Parathyroid adenoma (tissue), 2 donors: ENCODE measurements at regions not wholly inside any gene's neighbourhood (a gene's known extent, or its start where the extent isn't known, plus 50 kb on each side); places are given as distances from the start of the nearest gene placed in this dataset.

Experiments used
- H2AFZ ChIP-seq: fragments of 300-600 bp; sonication (generic); one replicate; pipeline ENCODE4 v1.7.0; 2017; ENCODE audit warnings: antibody characterized with exemption, mild to moderate bottlenecking
- H3K27ac ChIP-seq: fragments of 300-600 bp; sonication (generic); one replicate; pipeline ENCODE4 v1.7.0; 2017
- H3K27me3 ChIP-seq: fragments of 300-600 bp; sonication (generic); one replicate; pipeline ENCODE4 v1.7.0; 2017; ENCODE audit warnings: low read length; ENCODE audit not compliant: control insufficient read depth, insufficient read depth
- H3K36me3 ChIP-seq: fragments of 300-600 bp; sonication (generic); one replicate; pipeline ENCODE4 v1.7.0; 2017; ENCODE audit warnings: low read length; ENCODE audit not compliant: control insufficient read depth, insufficient read depth
- H3K4me1 ChIP-seq: fragments of 300-600 bp; sonication (generic); one replicate; pipeline ENCODE4 v1.7.0; 2017; ENCODE audit warnings: control low read depth
- H3K4me2 ChIP-seq: fragments of 300-600 bp; sonication (generic); one replicate; pipeline ENCODE4 v1.7.0; 2017; ENCODE audit warnings: low read length
- H3K4me3 ChIP-seq: fragments of 300-600 bp; sonication (generic); one replicate; pipeline ENCODE4 v1.7.0; 2017; ENCODE audit warnings: low read depth, low read length
- H3K79me2 ChIP-seq: fragments of 300-600 bp; sonication (generic); one replicate; pipeline ENCODE4 v1.7.0; 2017; ENCODE audit warnings: control low read depth
- H3K9ac ChIP-seq: fragments of 300-600 bp; sonication (generic); one replicate; pipeline ENCODE4 v1.7.0; 2017; ENCODE audit warnings: mild to moderate bottlenecking
- H3K9me3 ChIP-seq: fragments of 300-600 bp; sonication (generic); one replicate; pipeline ENCODE4 v1.7.0; 2017; ENCODE audit warnings: low read length; ENCODE audit not compliant: control insufficient read depth
- CTCF ChIP-seq: fragments of 300-600 bp; sonication (generic); IDR thresholded peaks from one replicate; pipeline ENCODE4 v1.7.0; 2017; ENCODE audit warnings: antibody characterized with exemption, mild to moderate bottlenecking
- donor health status: primary hyperparathyroidism.

- Histone ChIP-seq H3K27me3 (no peaks in the 10 kb centered on the region), H3K27ac (no peak overlapping the region), H3K79me2 (no peaks in the 10 kb centered on the region), H3K9ac (no peak overlapping the region), H3K4me3 (no peak overlapping the region), H3K4me2 (no peak overlapping the region), H3K4me1 (no peaks in the 10 kb centered on the region), H3K36me3 (no peaks in the 10 kb centered on the region), H2AFZ (no peak overlapping the region), H3K9me3 (no peaks in the 10 kb centered on the region)
- no peak for TF ChIP-seq CTCF
Observed at GRCh38 chr5:154535535-154535934, 57.5 kb upstream of the HAND1 start.

DNA sequence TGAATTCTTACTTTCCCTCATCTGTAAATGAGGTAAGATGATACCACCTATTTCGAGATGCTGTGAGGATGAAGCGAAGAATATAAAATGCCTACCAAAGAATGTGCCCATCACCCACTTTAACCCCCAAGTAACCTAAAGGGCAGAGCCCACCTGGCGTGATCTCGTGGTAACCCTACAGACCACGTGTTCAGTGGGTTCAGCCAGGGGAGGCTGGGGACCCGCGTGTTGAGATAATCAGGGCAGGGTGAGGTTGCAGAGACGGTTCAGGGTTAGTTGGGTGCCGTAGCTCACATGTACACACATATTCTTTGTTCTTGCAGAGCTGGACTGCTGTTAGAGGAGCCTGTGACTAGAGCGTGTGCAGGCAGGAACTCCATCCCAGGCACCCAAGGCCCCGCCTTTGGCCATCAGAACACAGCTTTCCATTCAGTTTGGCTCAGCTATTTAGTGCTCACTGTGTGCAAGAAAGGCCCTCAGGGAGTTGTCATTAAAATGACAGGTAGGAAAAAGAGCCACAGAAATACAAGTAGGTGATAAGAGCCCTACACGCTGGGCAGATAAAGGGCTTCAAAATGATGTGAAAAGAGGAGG is 56.5 kb upstream of the HAND1 start:
- TF ChIP-seq CTCF, result no peak
- no peaks in the 10 kb centered on the region for H3K4me1 ChIP-seq
- no peaks in the 10 kb centered on the region for H3K27me3 ChIP-seq
- no peak overlapping the region for H2AFZ ChIP-seq
- no peak overlapping the region for H3K4me3 ChIP-seq
- no peaks in the 10 kb centered on the region for H3K36me3 ChIP-seq
- H3K9ac ChIP-seq, result no peak overlapping the region
- no peak overlapping the region for H3K27ac ChIP-seq
- no peaks in the 10 kb centered on the region for H3K79me2 ChIP-seq
- no peaks in the 10 kb centered on the region for H3K9me3 ChIP-seq
- H3K4me2 ChIP-seq, result no peak overlapping the region

- Histone ChIP-seq H3K9ac (no peak overlapping the region), H2AFZ (no peak overlapping the region), H3K4me1 (peaks cover 4% of the 10 kb centered on the region), H3K79me2 (no peaks in the 10 kb centered on the region), H3K27ac (no peak overlapping the region), H3K9me3 (no peaks in the 10 kb centered on the region), H3K27me3 (no peaks in the 10 kb centered on the region), H3K4me3 (no peak overlapping the region), H3K4me2 (no peak overlapping the region), H3K36me3 (no peaks in the 10 kb centered on the region)
- TF ChIP-seq CTCF, result no peak
Observed at GRCh38 chr5:154529282-154529681, 51.3 kb upstream of the HAND1 start.

- Histone ChIP-seq H3K27me3 (no peaks in the 10 kb centered on the region), H2AFZ (no peak overlapping the region), H3K9ac (no peak overlapping the region), H3K27ac (no peak overlapping the region), H3K4me3 (no peak overlapping the region), H3K9me3 (no peaks in the 10 kb centered on the region), H3K4me2 (no peak overlapping the region), H3K79me2 (no peaks in the 10 kb centered on the region), H3K36me3 (no peaks in the 10 kb centered on the region), H3K4me1 (peaks cover 15% of the 10 kb centered on the region)
- no peak for TF ChIP-seq CTCF
Observed at GRCh38 chr5:154528005-154528594, 50.1 kb upstream of the HAND1 start.
